ENCODE measurements at regions not wholly inside any gene's neighbourhood (a gene's known extent, or its start where the extent isn't known, plus 50 kb on each side); places are given as distances from the start of the nearest gene placed in this dataset.
A peak's percentile ranks its signal among the peaks of the same experiment; 100 is the strongest.

GRCh38 chr1:30353637-30354036 is 369.7 kb downstream of the MATN1 start:
- H2AFZ ChIP-seq (ENCODE audit: low read depth, low read length): no peak overlapping the region
- H3K27me3 ChIP-seq (ENCODE audit: insufficient read depth, low read depth, low read length): no peaks in the 10 kb centered on the region
- no peaks in the 10 kb centered on the region for H3F3A ChIP-seq (ENCODE audit: insufficient read depth, low read length, poor library complexity, severe bottlenecking)
- no peaks in the 10 kb centered on the region for H3K9me2 ChIP-seq (ENCODE audit: insufficient read depth, low read length)
- no peaks in the 10 kb centered on the region for H3K36me3 ChIP-seq (ENCODE audit: insufficient read depth, low read length)
- H3K4me3 ChIP-seq (ENCODE audit: low read length): no peak overlapping the region
- H3K9me3 ChIP-seq (ENCODE audit: low read length): no peaks in the 10 kb centered on the region
- no peaks in the 10 kb centered on the region for H4K20me1 ChIP-seq (ENCODE audit: insufficient read depth)
- H3K4me2 ChIP-seq (ENCODE audit: low read length): no peak overlapping the region
- H3K79me2 ChIP-seq (replicated peaks; ENCODE audit: insufficient read depth, low read length): no peaks in the 10 kb centered on the region
- no peak overlapping the region for H3K27ac ChIP-seq (ENCODE audit: low read length)
- no peak overlapping the region for H3K9ac ChIP-seq (ENCODE audit: low read length)
- TF ChIP-seq CTCF (IDR thresholded peaks at IDR 0.05; ENCODE audit: poor library complexity, severe bottlenecking) (peak; percentile 33), TAF1 (IDR thresholded peaks at IDR 0.05; ENCODE audit: low read depth) (no peak)

GRCh38 chr1:30348147-30348546 is 375.2 kb downstream of the MATN1 start:
- Histone ChIP-seq H3F3A (ENCODE audit: insufficient read depth, low read length, poor library complexity, severe bottlenecking) (no peaks in the 10 kb centered on the region), H3K27ac (ENCODE audit: low read length) (no peak overlapping the region), H3K36me3 (ENCODE audit: insufficient read depth, low read length) (no peaks in the 10 kb centered on the region), H3K79me2 (replicated peaks; ENCODE audit: insufficient read depth, low read length) (no peaks in the 10 kb centered on the region), H3K4me3 (ENCODE audit: low read length) (no peak overlapping the region), H4K20me1 (ENCODE audit: insufficient read depth) (no peaks in the 10 kb centered on the region), H3K9me3 (ENCODE audit: low read length) (no peaks in the 10 kb centered on the region), H2AFZ (ENCODE audit: low read depth, low read length) (no peak overlapping the region), H3K9ac (ENCODE audit: low read length) (no peak overlapping the region), H3K4me2 (ENCODE audit: low read length) (no peak overlapping the region), H3K9me2 (ENCODE audit: insufficient read depth, low read length) (no peaks in the 10 kb centered on the region), H3K27me3 (ENCODE audit: insufficient read depth, low read depth, low read length) (no peaks in the 10 kb centered on the region)
- TF ChIP-seq EP300 (conservative IDR thresholded peaks at IDR 0.05; ENCODE audit: poor library complexity, severe bottlenecking): no peak
- TF ChIP-seq SMC3 (conservative IDR thresholded peaks at IDR 0.05; ENCODE audit: poor library complexity): no peak
- TF ChIP-seq RAD21 (conservative IDR thresholded peaks at IDR 0.05): no peak
- TF ChIP-seq TAF1 (IDR thresholded peaks at IDR 0.05; ENCODE audit: low read depth): no peak
- TF ChIP-seq MXI1 (conservative IDR thresholded peaks at IDR 0.05; ENCODE audit: poor library complexity, severe bottlenecking): no peak
- no peak for TF ChIP-seq POLR2AphosphoS5 (IDR thresholded peaks at IDR 0.05)
- no peak for TF ChIP-seq EZH2 (IDR thresholded peaks at IDR 0.05; ENCODE audit: borderline replicate concordance, insufficient read depth, low read length, poor library complexity, severe bottlenecking)

- no peak overlapping the region for H3K27ac ChIP-seq (ENCODE audit: low read length)
- H3K79me2 ChIP-seq (replicated peaks; ENCODE audit: insufficient read depth, low read length): no peaks in the 10 kb centered on the region
- H3K4me3 ChIP-seq (ENCODE audit: low read length): no peak overlapping the region
- no peaks in the 10 kb centered on the region for H3K9me3 ChIP-seq (ENCODE audit: low read length)
- H2AFZ ChIP-seq (ENCODE audit: low read depth, low read length): no peak overlapping the region
- H4K20me1 ChIP-seq (ENCODE audit: insufficient read depth): no peaks in the 10 kb centered on the region
- H3K4me2 ChIP-seq (ENCODE audit: low read length): no peak overlapping the region
- H3K27me3 ChIP-seq (ENCODE audit: insufficient read depth, low read depth, low read length): no peaks in the 10 kb centered on the region
- H3K9me2 ChIP-seq (ENCODE audit: insufficient read depth, low read length): no peaks in the 10 kb centered on the region
- H3K9ac ChIP-seq (ENCODE audit: low read length): no peak overlapping the region
- no peaks in the 10 kb centered on the region for H3K36me3 ChIP-seq (ENCODE audit: insufficient read depth, low read length)
- no peaks in the 10 kb centered on the region for H3F3A ChIP-seq (ENCODE audit: insufficient read depth, low read length, poor library complexity, severe bottlenecking)
- TF ChIP-seq MXI1 (conservative IDR thresholded peaks at IDR 0.05; ENCODE audit: poor library complexity, severe bottlenecking) (no peak), POLR2AphosphoS5 (IDR thresholded peaks at IDR 0.05) (no peak), TAF1 (IDR thresholded peaks at IDR 0.05; ENCODE audit: low read depth) (no peak), EZH2 (IDR thresholded peaks at IDR 0.05; ENCODE audit: borderline replicate concordance, insufficient read depth, low read length, poor library complexity, severe bottlenecking) (no peak), RAD21 (conservative IDR thresholded peaks at IDR 0.05) (no peak), SMC3 (conservative IDR thresholded peaks at IDR 0.05; ENCODE audit: poor library complexity) (no peak), EP300 (conservative IDR thresholded peaks at IDR 0.05; ENCODE audit: poor library complexity, severe bottlenecking) (no peak), REST (IDR thresholded peaks at IDR 0.05; ENCODE audit: borderline replicate concordance) (no peak), CTCF (IDR thresholded peaks at IDR 0.05; ENCODE audit: poor library complexity, severe bottlenecking) (no peak)
Measured at GRCh38 chr1:30345491-30346130, 377.8 kb downstream of the MATN1 start.

Measured in neural cell (in vitro differentiated cells).